Body of pancreas (tissue), 4 donors: ENCODE measurements at regions not wholly inside any gene's neighbourhood (a gene's known extent, or its start where the extent isn't known, plus 50 kb on each side); places are given as distances from the start of the nearest gene placed in this dataset.

ENCODE experiments used
- POLR2A ChIP-seq, 3 donors: fragments of 450-650 bp; IDR thresholded peaks; one replicate each; pipeline ENCODE4 v1.6.1; 2016; ENCODE audit warnings: antibody characterized with exemption in 3 of 3, mild to moderate bottlenecking in 2 of 3
- TF ChIP-seq, protein P1 (sequence below), 7 experiments: fragments of 450-650 bp in 4 of 7; fragments of 200-600 bp in 3 of 7; sonication (generic) in 3 of 7; IDR thresholded peaks; one replicate each; pipeline ENCODE4 v1.5.1; 2016 to 2019; ENCODE audit warnings: antibody characterized with exemption in 7 of 7

DNA sequence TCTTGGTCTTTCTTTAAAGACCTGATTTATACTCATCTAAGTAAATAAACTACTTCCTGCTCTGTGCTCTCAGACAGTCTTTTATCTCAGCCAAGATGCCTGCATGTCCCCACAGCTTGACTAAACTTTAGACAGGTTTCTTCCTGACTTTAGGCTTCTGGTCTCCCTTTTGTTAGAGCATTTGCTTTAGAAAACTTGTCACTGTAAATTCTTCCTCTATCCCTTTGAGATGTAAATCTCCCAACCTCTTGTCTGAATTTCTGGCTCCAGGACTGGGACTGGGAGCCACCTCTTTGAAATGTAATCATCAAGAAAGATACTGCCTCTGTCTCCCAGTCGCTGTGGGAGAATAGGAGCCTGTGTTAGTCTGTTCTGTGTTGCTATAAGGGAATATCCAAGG is 739.9 kb downstream of the C6orf118 start:
- TF ChIP-seq, protein P1, sequence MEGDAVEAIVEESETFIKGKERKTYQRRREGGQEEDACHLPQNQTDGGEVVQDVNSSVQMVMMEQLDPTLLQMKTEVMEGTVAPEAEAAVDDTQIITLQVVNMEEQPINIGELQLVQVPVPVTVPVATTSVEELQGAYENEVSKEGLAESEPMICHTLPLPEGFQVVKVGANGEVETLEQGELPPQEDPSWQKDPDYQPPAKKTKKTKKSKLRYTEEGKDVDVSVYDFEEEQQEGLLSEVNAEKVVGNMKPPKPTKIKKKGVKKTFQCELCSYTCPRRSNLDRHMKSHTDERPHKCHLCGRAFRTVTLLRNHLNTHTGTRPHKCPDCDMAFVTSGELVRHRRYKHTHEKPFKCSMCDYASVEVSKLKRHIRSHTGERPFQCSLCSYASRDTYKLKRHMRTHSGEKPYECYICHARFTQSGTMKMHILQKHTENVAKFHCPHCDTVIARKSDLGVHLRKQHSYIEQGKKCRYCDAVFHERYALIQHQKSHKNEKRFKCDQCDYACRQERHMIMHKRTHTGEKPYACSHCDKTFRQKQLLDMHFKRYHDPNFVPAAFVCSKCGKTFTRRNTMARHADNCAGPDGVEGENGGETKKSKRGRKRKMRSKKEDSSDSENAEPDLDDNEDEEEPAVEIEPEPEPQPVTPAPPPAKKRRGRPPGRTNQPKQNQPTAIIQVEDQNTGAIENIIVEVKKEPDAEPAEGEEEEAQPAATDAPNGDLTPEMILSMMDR (IDR thresholded peaks at IDR 0.05) = no peak
- no peak for TF ChIP-seq POLR2A (IDR thresholded peaks at IDR 0.05)
